ENCODE measurements at regions not wholly inside any gene's neighbourhood (a gene's known extent, or its start where the extent isn't known, plus 50 kb on each side); places are given as distances from the start of the nearest gene placed in this dataset.
"Not testable (repeated sequence)": the region's sequence is repeated elsewhere in the genome, so short reads cannot be mapped to it uniquely, and the experiment has no call there.

DNA sequence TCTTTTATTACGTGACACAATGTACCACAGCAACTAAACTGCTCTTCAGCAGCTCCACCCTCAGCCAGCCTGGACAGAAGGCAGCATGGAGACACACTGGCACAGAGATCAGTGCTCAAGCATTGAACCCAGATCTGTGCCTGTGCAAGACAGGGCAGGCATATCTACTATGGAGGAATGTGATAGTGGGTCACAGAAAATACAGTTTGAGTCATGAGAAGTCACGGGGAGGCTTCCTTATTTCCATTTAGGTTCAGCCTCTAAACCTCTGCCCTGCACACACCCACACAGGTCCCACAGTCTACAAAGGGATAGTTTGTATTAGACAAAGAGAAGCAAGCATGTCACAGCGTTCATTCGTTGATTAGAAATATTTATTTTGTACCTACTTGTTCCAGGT lies 187.4 kb upstream of the AGR3 start:
- intact Hi-C loops (cut with DNase I): no loop called here
- no peak for DNase-seq (ENCODE audit: low spot score)

DNA sequence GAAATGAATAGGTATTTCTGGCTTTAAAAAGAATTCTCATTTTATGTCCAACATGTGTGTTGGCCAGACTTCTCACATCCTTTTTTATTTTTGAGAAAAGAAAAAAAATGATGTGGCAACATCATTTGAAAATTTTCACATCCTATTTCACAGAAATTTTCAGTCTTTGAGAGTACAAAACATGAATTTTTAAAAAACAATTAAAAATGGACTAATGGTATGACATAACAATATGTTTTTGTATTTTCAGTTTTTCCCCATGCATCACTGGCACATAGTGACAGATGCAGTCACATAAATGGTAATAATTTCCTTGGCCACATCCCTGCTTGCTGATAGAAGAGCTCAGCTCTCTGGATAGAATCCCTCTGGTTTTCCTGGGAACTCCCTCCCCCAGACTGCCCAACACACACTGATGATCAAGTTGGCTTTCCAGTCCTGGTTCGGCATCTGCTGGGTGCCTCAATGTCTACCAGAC lies 188.5 kb upstream of the AGR3 start:
- intact Hi-C loops (cut with DNase I): no loop called here
- no peak for DNase-seq (ENCODE audit: low spot score)

DNA sequence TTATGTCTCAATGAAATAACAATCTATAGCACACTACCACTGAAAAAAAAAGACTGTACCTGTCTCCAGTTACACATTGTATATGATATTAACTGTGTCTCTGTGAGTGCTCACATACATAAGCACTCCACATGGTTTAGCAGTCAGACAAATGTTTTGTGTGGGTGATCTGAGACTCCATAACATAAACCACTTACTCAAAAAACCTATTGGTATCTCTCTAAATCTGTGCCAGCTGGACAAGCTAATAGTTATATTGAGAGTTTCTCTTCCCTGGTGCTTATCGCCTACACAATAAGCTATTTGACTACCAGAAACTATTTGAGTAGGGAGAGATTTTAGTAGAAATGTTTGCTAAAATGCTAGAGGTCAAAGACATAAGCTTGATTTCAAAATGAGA lies 190.1 kb upstream of the AGR3 start:
- no peak for DNase-seq (ENCODE audit: low spot score)
- intact Hi-C loops (cut with DNase I): no loop called here

DNA sequence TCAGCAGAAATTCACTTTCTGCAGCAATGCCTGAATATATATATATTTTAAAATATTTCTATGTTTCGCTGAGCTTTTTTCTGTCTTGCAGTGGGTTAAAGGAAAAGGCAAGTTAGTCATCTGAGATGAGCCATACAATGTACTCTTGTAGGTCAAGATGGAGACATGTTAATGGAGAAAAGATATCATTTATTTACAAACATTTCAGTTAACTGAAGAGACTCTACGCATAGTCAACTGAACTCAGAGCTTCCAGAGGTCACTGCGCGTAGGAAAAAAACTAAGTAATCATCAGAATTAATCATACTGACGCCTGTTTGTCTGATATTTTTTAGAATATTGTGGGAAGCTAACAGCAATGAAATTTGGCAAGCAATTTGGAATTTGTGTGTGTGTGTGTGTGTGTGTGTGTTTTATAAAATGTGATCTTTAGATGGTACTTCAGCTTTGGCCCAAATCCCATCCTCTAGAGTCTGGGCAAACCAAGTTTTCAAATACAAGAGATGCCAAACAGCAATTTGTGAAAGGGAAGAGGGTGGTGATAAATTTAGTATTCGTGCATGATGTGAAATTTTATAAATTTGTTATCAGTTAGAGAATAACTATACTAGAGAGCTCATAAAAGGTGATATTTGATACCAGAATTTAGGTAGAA lies 193.9 kb upstream of the AGR3 start:
- no peak for DNase-seq (ENCODE audit: low spot score)
- intact Hi-C loops (cut with DNase I): no loop called here

DNA sequence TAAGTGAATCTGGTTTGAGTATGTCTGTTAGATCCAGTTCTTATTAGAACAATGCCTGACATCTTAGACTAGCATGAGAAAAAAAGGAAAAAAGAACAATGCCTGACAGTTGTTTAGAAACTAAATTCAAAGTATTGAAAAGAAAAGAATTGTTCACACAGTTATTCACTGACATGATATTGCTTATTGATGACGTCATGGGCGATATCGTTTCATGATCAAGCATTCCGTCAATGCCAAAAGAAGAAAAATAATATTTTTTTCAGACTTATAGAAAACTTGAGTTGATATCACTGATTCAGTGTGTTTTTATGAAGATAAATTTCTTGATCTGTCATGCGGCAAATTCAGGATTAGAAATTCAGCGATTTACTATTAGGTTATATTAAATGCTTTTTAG lies 196.5 kb upstream of the AGR3 start:
- intact Hi-C loops (cut with DNase I): no loop called here
- DNase-seq (ENCODE audit: low spot score): no peak

DNA sequence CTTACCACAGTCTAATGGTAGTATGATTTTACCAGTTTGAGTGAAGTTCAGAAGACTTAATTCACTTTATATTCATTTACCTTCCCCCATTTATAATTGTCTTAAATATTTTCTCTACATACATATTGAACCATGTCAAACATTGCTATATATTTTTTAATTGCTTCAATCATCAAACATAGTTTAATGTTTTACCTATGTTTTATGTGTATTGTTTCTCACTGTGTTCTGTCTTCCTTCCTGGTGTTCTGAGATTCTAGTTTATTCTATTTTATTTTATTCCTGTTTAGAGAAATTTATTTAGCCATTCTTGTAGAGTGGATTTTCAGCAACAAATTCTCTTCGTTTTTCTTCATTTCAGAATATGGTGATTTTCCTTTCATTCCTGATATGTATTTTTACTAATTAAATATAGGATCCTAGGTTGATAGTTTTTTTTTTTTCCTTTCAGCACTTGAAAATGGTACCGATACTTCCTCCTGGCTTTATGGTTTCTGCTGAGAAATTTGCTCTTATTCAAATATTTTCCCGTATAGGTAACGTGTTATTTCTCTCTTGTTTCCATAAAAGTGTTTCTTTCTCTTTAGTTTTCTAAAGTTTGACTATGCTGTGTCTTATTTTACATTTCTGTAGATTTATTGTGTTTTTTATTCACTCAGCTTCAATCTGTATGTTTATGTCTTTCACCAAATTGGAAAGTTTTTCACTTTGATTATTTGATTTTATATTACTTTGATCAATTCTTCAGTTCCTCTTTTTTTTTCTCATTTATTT lies 201.8 kb upstream of the AGR3 start:
- intact Hi-C loops (cut with DNase I): no loop called here
- DNase-seq (ENCODE audit: low spot score): no peak

DNA sequence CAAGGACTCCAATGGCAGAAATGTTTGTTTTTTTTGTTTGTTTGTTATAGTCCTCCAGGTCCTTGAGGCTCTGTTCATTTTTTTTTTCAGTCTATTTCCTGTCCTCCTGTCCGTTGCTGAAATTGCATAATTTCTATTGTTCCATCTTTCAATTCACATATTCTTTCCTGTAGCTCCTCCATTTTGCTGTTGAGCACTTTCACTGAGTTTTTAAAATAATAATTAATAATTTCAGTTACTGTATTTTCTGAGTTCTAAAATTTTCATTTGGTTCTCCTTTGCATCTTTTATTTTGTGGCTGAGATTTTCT lies 202.3 kb upstream of the AGR3 start:
- intact Hi-C loops (cut with DNase I): no loop called here

DNA sequence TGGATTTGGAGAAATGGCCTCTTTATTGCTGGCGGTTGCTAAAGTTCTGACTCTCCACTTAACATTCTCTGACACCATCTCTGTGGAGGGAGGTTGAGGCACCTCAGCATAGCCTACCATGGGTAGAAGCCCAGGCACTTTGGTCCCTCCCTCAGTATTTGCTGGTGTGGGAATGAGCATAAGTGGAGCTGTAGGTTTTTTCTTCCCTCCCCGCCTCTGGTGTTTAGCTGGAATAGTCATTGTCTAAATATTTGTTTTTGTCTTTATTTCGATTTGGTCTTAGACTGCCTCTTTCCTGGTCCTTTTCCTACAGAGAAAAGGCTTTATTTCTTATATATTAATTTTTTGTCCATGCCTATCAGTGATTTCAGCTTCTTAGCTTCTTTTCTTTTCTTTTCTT lies 203.4 kb upstream of the AGR3 start:
- intact Hi-C loops (cut with DNase I): no loop called here
- DNase-seq (ENCODE audit: low spot score): no peak

More for the DNA sequence above, 202.3 kb upstream of the AGR3 start:
- no peak for DNase-seq (ENCODE audit: low spot score)

DNA sequence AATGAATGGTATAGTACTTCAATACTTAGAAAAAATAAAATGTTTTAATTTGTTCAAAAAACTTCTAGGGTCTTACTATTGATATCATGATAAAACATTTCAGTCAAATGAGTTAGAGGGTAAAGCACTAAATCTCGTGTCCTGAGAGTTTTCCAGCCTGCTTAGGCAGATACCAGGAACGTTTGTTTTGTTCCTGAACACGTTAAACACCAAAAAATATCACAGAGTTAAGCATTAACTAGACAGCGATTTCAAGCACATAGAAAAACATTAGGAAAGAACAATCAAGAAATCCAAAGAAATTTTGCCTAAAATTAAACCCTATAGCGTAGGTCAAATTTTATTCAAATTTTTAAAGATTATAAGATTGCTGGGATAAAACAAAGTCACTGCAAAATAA lies 204.6 kb upstream of the AGR3 start:
- intact Hi-C loops (cut with DNase I): no loop called here
- no peak for DNase-seq (ENCODE audit: low spot score)

DNA sequence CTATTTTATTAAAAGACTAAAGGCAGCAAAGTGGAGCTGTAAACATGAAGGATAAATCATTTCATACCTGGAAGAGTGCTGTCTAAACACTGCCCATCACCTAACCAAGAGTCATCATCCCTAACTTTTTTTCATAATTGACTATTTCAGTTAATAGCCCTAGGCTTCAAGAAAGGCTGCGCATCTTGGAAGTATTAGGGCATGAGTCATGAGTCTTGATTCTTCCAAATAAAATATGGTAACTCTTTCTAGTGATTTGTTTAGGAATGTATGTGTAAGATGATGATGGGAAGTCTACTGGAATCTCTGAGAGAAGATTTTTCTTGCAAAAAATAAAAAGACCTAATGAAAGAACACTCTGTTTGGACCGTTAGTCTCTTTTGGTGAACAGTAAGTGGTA lies 207.7 kb upstream of the AHR start:
- no peak for DNase-seq (ENCODE audit: low spot score)
- intact Hi-C loops (cut with DNase I): no loop called here

DNA sequence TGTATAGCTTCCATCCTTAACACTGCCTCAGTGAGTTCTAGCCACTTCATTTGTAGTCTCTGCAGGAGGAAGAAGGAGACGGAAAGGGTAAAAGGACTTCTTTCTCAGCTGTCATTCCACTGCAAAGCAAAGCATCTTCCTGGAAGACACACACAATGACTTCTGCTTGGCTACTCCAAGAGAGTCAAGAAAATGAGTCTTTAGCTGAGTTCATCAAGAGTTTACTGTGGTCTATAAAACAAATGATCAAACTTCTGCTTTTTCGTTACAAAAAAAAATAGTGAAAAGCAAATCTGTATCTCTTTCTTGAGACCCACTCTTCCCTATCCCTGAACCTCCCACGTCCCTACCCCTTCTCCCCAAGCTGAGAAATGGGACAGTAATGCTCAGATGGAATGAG lies 205.0 kb upstream of the AHR start:
- intact Hi-C loops (cut with DNase I): no loop called here
- no peak for DNase-seq (ENCODE audit: low spot score)

DNA sequence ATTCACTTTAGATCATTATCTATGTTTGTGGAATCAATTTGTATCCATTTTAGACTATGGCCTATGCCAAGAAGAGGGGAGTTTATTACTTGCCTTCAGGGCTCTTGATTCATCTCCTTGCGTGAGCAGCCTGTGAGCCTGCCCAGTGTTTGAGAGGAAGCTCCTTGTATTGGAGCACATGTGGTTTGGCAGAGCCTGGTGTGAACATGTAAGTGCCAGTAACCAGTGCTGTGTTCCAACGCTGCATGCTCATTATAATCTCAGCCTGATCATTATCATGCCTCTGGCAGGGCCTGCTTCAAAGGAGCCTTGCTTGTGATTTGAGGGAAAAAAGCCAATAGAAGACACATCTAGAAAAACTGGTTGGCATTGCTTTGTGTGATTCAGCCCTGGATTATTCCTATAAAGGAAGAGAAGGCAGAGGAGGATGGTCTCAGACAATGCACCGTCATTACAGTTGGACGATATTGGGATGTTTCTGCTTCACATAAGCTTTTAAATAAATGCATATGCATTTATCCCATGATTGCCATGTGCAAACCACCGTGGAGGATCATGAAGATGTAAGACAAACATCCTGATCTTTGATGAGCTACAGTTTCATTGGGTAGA lies 203.4 kb upstream of the AHR start:
- intact Hi-C loops (cut with DNase I): no loop called here
- no peak for DNase-seq (ENCODE audit: low spot score)

DNA sequence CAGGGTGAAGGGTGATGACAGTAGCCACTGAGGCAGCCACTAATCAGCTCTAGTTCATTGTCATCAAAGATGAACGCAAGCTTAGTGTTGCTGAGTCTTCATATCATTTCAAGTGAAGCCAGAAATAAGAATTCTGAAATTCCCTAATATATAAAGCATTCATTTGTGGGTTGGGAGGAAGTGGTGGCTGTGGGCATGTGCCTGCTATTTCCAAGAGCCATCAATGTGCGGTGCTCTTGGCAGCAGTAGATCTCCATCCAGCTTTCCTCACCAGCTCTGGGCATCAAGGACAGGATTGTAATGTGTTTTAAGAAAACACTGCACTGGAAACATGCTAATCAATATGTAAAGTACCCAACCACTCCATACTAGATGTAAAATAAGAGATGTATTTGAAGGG lies 202.5 kb upstream of the AHR start:
- intact Hi-C loops (cut with DNase I): no loop called here
- DNase-seq (ENCODE audit: low spot score): no peak

DNA sequence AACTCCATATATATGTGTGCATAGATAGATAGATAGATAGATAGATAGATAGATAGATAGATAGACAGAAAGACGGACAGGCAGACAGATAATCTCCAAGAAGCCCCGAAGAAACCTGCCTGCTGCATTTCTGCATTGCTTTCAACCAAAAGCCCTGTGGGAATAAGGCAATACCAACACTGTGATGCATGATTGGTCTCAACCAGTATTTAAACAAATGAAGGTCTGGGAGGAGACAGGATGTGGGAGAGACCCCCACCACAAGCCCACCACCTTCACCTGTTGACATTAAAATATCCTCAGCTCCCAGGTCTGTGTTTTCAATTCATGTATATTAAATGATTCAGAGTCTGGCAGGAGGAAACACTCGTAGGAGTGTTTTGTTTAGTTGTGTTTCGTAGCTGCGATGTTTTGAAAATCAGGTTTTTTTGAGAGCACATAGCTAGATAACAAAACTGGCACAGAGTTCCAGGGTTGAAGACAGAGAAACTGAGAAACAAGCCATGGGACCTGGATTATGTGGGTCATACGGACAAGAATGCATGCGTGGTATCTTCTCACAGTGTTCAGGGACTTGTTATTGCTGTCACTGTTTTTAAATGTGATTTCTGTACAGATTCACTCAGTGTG lies 200.7 kb upstream of the AHR start:
- DNase-seq (ENCODE audit: low spot score): no peak
- intact Hi-C loops (cut with DNase I): no loop called here

DNA sequence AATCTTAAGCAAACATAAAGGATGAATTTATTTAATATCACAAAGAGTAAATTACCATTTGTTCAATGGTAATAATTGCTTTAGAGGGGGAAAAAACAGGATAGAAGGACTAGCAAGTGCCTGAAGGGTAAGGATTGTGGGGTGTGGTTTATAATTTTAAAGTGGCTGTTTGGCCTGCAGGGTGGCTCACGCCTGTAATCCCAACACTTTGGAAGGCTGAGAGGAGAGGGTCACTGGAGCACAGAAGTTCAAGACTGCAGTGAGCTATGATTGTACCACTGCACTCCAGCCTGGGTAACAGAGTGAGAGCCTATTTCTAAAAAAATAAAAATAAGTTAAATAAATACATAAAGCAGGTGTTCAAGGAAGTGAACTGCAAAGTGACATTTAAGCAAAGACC lies 199.9 kb upstream of the AHR start:
- intact Hi-C loops (cut with DNase I): no loop called here

DNA sequence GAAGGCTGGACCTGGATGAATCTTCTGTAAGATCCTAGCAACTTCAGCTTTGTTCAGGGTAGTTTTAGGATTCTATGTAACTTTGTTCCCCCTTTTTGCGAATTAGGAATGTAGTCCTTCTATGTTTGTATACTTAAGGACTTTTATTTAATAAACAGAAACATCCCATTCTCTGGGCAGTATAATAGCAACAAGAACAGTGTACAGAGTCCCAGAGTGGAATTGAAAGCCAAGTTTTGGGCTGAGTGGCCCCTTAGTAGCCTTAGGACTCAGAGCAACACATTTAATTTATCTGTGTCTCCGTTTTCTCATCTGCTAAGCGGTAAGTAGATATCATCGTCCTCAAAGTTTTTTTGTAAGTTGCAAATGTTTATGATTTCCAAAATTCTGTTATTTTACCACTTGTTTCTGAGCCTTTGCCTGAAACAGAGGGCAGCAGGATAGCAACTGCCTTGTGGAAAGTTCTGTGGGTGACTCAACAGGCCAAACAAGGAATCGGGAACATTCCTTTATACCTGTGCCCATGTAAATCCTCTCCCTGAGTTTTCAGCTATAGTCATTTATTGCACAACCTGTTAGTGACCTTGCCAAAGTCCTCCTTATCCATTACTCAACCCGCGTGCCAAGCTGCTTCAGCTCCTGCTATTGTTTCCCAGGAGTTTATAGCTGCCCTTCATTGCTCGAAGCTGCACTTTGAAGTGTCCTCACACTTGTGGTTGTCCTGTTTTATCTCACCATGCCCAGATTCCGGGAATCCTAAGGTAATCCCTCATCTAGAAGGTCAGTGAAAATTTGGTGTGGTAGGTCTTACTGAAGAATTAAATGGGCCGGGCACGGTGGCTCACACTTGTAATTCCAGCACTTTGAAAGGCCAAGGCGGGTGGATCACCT lies 199.1 kb upstream of the AHR start:
- DNase-seq (ENCODE audit: low spot score): no peak
- intact Hi-C loops (cut with DNase I): no loop called here

More for the DNA sequence above, 199.9 kb upstream of the AHR start:
- no peak for DNase-seq (ENCODE audit: low spot score)

DNA sequence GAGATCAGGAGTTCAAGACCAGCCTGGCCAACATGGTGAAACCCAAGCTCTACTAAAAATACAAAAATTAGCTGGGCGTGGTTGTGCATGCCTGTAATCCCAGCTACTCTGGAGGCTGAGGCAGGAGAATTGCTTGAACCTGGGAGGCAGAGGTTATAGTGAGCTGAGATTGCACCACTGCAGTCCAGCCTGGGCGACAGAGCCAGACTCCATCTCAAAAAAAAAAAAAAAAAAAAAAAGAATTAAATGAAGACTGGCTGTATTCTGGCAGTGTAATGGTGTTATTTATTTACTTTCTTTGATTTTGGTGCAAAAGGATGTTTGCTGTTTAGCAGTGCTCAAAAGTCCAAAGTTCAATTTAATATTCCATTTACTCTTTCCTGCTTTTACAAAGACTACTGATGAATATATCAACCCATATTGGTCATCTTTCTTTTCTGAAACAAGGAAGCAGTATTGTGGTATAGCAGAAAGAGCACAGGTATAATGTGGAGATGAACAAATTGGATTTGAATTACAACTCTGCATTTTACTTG lies 198.4 kb upstream of the AHR start:
- intact Hi-C loops (cut with DNase I); DNase-seq (ENCODE audit: low spot score): not testable (repeated sequence)

DNA sequence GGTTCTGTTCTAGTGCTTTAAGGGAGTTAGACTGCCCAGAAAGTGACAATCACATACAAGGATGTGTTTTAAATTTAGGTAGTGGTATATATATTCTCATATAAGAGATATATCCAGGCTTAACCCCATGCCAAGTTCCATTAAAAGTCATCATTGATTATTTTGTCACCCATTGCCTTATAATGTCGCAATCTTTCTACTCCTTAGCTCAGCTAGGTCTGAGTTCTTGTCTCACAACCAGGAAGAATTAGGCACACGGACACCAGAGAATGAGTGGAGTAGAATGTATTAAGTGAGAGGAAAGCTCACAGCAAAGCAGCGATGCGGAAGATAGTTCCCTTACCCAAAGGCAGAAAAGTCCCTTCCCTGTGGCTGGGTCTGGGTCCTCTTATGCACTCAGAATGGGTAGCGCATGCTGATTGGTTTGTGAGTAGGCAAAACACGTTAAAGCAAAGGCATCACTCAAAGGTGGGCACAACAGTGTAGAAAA lies 197.2 kb upstream of the AHR start:
- DNase-seq (ENCODE audit: low spot score): no peak
- intact Hi-C loops (cut with DNase I): no loop called here

DNA sequence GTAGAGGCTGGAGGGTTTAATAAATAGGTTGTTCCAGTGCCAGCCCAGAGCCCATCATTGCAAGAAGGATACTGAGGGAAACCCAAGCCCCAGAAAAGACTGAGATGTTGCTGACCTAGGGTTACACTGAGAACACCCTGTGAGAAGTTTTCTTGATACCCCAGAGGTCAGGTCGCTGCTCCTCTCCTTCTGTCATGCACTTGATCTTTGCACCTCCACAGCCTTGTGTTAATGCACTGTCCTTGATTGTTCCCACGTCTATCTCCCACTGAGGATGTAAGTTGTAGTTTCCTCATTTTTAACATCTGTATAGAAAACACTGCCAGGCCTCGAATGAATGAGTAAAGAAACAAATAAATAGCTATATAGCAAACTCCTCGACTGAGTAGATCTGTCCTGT lies 195.3 kb upstream of the AHR start:
- intact Hi-C loops (cut with DNase I): no loop called here
- DNase-seq (ENCODE audit: low spot score): no peak
